GM19324 (cell line): ENCODE measurements at regions not wholly inside any gene's neighbourhood (a gene's known extent, or its start where the extent isn't known, plus 50 kb on each side); places are given as distances from the start of the nearest gene placed in this dataset.
"Not testable (repeated sequence)": the region's sequence is repeated elsewhere in the genome, so short reads cannot be mapped to it uniquely, and the experiment has no call there.

Experiments used
- ATAC-seq: cut with Tn5 transposase; IDR thresholded peaks from one replicate; pipeline ENCODE4 v1.9.1; 2021; ENCODE audit warnings: mild to moderate bottlenecking, moderate library complexity; ENCODE audit not compliant: unreplicated experiment, low FRiP score

DNA sequence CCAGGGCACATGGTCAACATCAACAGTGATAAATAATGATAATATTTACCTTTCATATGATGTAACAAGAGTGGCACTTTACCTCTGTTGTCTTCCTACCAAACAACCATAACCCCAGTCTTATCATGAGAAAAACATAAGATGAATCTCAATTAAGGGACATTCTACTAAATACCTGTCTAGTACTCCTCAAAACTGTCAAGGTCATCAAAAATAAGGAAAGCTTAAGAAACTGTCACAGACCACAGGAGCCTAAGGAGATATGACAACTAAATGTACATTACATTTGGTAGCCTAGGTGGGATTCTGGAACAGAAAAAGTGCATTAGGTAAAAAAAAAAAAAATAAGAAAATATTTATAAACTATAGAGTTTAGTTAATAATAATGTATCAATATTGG lies 118.1 kb downstream of the CCDC34 start:
- ATAC-seq, result no peak

DNA sequence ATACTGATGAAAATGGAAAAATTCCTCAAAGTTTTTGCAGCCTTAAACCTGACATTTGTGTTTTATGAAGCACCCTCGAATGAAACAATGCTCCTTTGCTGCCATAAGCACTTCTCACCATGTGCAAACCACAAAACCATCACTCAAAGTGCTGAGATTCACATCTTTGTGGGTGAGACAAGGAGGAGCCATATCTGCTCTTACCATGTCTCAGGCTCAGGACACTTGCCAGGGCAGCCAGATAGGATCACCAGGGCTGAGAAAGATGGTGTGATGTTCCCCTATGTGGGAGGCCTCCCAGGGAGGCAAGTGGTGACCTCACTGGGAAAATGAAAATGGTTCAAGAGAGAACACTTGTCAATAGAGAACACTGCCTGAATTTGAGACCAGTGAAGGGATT lies 120.4 kb downstream of the CCDC34 start:
- ATAC-seq, result no peak

DNA sequence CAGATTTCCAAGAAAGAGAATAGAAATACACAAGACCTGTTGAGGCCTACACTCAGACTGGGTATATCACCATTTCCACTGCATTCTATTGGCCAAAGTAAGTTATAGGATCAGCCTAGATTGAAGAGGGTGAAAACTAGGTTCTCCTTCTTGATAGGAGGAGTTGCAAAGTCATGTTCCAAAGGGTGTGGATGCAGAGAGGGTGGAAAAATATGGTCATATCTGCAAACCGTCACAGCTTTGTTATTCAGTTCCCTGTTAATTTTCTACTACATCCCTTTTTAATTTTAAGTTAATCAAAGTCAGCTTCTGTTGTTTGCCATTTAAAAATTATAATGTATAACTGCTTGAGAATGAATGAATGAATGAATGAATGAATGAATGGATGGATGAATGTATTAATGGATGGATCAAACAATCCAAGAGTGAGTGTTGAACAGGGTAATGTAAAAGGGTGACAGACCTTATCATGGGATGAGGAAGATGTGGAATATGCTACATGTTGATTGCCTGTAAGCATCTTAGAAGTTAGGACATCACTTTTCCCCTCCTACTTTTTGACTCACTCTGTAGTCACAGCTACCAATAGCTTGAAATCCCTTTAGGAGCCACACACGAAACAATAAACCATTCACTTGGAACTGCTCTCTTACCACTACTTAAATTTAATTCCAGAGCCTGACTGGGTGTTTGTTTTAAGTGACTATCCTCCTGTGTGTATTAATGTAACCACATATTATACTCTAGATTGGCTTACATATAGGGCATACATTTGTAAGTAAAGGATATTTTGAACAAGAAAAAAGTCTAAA lies 121.5 kb downstream of the CCDC34 start:
- no peak for ATAC-seq

DNA sequence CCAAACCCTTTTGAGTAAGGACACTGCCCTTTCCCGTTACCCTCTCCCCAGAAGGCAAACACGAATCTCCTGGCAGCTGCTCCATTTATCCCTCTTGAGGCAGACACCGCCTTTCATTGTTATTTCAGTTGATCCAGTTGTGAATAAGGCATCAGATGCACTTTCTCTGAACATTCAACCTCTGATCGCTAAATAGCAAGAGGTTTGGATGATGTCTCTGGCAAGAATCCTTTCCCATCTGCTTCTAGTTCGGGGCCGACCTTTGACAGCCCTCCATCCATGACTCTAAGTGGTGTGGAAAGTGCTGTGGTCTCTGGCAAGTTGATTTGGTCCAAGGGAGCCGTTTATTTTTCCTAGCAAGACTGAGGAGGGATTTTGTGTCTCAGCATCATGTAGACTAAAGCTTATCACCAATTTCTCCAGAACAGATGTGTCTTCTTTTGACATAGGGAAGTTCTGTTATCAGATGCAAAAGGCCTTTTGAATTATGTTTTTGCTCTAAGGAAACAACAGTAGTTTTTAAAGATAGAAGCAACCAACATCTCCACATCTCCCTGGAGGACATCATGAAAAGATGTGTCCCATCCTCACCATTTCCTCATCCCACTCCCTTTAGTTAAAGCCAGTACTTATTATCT lies 123.6 kb downstream of the CCDC34 start:
- no peak for ATAC-seq

DNA sequence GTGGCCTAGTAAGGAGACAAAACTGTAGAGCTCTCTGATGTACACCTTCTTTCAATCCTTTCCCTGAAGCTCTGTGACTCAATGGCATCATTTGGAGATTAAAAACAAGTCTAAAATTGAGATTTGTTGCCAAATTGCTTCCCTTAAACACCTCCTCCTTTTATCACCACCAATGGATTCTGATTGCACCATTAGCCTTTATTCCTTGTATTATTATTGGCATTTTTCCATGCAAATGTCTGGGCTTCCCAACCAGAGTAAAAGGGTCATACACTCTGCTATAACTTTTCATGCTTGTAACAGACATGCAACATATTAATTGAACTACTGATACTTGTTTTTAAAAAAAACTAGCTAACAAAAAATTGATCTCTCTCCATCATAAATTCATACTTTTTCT lies 124.2 kb downstream of the CCDC34 start:
- no peak for ATAC-seq

DNA sequence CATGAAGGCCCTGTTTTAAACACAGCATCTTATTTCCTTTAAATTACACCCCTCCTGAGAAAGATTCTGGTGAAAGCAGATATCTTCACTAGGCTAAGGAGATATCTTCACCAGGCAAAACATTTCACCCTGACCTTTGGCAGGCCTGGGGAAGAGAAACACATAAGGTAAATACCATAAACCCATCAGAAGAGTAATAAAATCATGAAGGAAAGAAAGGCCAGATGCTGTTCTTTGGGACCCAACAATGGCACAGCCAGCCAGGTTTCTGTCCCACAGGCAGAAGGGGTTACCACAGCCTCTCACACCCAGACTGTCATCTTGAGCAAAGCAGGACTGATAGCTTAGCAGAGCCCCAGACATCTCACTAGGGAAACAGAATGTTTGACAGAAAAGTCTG lies 125.4 kb downstream of the CCDC34 start:
- ATAC-seq, result no peak

DNA sequence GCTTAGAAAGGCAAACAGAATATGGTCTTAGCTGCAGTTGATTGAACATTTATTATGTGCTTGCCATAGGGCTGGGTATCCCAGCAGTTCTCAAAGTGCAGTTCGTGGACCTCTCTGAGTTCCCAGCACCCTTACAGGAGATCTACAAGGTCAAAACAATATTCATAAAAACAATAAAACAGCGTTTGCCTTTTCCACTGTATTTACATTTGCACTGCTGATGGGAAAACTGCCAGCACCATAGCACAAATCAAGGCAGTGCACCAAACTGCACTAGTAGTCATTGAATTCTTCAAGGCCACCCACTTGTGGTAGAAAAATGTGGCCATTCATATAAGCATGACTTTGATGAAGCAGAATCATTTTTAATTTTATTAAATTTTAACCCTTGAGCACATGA lies 128.1 kb downstream of the CCDC34 start:
- no peak for ATAC-seq

DNA sequence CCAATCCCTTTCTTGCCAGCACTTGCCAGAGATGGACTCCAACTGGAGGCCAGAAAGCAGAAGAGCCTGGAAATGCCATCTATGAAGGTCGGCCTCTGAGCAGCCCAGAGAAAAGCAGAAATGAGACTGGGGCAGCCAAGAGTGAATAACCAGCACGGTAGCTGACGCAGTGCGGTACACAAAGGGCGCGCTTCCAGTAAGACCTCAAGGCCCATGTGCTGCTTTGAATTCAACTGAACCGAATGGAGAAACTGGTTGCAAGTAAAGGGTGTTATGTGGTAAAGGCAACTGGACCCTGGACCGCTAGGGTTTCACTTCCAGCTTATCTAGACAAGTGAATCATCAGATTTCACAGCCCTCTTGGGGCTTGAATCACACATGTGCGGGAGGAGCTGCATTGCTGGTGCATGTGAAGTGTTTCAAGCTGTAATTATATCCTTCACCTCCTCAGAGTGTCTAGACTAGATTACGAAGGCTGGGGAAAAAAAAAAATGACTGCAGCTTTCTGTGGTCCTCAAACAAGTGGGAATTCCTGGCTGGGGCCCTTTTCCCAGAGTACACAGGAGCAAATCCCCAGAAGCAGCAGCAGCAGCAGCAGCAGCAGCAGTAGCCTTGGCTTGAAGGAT lies 128.9 kb downstream of the CCDC34 start:
- peak; percentile 79 for ATAC-seq

DNA sequence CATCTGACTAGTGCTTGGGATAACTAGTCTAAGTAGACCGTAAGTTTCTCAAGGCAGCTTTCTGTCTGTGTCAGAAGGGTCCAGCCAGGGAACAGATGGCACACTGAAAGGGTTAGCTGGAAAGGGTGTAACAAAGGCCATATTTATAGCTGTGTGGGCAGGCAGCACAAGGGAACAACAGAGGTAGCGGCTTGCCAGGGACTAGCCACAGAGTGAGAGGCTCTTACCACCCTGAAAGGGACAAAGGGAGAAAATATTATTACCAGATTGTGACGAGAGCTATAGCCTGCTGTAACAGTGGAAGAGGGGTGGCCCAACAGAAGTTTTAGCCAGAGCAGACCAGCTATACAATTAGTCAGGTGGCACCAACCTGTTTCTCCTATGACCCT lies 129.4 kb downstream of the CCDC34 start:
- peak; percentile 17 for ATAC-seq

DNA sequence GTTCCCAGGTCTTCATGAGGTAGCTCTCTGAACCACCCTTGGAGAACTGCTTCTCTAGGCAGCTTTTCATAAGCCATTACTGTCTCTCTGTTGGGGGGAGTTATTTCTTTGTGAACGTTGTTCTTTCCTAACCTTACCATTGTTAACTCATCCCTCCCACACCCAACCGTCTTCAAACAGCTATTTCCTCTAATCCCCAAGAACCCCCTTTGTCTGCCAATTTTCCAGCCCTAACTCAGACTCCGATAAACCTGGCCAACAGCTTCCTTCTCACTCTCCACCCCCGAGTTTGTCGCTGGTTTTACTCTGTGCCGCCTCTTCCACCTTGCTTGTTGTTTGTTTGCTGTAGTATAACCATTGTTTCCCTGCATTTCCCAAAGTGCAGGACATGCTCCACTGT lies 131.5 kb downstream of the CCDC34 start:
- ATAC-seq, result no peak

DNA sequence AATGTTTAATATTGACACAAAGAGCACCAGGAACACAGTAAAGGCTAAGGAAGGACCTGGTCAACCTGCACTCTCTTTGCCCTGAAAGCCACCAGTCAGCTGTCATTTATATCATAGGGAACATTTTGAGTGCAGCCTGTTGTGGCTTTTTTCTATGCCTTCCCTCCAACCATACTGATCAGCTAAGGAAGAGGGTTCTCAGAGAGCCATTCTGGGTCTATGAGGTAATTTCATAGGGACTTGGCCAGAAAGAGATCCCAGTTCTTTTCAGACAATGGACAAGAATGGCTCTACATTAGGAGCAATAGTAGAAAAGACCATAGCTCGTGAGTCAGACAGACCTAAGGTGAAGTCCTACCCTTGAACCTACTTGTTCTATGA lies 132.8 kb downstream of the CCDC34 start:
- ATAC-seq, result no peak

DNA sequence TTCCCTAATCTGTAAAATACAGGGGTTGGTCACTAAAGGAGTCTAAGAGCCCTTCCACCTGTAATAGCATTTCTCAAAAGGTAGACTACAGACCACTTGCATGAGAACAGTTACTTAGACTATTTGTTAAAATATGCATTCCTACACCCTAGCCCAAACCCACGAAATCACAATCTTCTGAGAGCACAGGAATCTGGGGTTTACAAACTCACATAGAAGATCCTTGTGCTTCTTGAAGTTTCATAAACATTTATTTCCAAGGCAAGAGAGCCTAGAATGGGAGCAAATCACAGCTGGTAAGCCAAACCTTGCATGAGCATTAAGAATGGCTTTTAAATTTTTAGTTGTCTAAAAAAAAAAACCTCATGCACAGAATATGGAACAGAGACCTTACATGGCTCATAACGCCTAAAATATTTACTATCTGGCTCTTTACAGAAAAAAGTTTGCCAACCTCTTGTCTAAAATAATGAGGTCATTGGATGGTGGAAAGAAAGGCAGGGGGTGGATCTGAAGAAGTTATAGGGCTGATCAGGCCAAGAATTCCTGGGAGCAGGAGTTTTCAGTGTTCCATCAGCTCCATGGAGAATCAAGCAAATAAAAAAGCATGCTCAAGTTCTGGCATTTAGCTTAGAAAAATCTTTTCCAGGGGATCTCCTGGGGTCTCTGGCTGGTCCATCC lies 133.4 kb downstream of the CCDC34 start:
- no peak for ATAC-seq

DNA sequence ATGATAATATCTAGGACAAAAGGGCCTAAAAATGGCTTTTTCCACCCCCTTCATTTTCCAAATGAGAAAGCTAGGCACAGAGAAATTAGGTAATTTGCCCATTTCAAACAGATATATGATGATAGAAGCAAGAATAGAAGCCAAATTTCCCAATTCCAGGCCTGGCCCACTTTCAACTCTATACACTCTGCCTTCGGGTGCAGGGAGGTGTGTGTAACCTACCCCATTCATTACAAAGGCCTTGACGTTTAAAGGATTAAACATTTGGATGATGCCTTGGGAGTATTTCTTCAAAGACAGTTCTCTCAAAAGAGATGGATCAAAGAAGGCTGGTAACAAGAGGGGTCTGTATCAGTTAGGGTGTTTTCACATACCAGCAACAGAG lies 134.1 kb downstream of the CCDC34 start:
- no peak for ATAC-seq

DNA sequence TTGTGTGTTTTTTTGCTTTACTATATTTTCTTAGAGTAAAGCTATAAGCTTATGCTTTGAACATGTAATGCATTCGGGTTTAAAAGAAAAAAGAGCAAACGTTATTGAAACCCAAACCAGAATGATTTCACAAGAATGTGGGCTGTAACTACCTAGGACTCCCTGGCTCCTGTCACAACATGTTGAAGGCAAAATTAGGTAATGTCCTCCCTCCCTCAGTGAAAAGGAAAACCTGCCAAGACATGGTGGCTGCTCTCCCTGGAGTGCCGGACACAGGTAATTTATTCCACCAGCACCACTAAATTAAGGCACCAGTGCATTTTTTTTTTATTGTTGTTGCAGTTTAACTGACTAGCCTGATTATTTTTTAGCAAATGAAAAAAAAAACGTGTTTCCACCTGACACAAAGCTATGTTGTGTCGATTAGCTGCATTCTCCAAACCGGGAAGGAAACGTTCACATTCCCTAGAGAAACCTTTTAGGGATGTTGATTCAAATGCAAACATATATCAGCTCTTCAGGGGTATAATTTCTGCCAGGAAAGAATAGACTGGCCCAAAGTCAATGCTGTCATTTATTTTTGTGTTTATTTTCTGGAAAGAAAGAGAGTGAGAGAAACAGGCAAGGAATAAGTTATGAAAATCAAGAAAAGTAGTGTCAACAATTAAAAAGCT lies 134.6 kb downstream of the CCDC34 start:
- no peak for ATAC-seq

DNA sequence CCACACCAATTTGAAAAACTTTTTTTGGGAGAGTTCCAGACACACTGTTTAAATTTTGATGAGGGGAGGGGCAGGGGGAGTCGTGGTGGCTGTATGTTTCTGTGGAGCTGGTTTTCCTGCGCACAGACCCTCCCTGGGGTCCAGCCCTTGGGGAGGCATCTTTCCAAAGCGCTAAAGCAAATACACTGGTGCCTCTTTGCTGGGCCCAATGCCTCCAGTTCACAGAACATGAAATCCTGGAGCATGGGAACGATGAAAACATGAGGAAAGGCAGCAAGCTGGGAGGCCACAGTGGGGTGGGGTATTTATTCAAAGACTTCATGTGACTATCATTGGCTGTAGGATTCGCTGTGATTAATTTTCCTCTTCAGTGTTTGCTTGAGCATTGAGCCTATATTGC lies 135.3 kb downstream of the CCDC34 start:
- no peak for ATAC-seq

DNA sequence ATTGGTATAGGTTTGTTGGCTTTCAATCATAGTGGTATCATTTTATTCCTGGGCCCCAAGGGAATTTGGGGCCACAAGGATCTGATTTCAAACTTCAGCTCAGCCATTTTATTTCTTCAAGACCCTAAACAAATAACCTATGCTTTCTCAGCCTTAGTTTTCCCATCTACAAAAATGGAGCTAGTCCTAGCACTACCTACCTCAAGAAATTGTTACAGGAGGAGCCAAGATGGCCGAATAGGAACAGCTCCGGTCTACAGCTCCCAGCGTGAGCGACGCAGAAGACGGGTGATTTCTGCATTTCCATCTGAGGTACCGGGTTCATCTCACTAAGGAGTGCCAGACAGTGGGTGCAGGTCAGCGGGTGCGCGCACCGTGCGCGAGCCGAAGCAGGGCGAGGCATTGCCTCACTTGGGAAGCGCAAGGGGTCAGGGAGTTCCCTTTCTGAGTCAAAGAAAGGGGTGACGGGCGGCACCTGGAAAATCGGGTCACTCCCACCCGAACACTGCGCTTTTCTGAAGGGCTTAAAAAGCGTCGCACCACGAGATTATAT lies 143.5 kb downstream of the CCDC34 start:
- not testable (repeated sequence) for ATAC-seq

DNA sequence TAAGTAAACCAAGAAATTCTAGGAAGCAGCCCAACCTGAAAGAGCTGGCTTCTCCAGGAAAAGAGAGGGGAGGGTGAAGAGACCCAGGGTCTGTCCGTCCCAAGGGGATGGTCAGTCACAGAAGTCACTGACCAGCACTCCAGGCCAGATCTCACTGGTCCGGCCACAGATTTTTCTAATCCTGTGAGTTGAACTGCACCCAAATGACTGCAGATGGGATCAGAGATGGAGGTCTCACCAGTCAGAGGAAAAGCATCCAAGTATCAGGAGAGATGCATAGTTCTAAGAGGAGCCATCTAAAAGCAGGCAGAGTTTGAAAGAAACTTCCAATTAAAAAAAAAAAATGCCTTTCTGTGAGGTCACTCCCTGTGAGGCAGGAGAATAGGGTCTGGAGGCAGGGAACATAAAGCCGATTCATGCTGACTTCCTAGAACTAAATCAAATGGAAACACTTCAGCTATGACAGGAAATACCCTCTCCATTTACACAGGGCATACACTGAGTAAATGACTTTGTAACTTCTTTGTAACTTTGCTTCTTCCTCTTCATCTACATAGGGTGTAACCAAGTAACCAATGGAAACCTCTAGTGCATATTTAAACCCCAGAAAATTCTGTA lies 144.5 kb downstream of the CCDC34 start:
- no peak for ATAC-seq

DNA sequence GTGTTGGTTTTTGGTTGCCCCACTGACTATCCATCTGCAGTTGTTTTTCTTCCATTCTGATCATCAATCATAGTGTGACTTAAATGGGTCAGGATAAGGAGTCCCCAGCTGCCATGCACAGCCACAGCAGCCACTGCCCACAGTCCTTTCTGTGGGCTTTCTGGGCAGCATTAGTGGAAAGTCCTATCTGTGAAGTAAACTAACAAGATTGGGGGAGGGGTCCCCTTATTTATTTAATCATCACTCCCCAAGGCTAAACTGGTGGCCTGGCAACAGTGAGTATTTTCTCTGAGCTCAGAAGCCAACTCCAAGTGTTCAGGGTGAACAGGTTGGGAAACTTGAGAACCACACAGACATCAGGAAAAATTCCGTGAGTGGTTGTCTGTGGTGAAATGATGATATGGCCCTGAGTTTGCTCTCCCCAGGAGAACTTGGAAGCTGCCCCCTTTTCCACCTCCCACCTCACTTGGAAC lies 145.0 kb downstream of the CCDC34 start:
- ATAC-seq, result no peak

DNA sequence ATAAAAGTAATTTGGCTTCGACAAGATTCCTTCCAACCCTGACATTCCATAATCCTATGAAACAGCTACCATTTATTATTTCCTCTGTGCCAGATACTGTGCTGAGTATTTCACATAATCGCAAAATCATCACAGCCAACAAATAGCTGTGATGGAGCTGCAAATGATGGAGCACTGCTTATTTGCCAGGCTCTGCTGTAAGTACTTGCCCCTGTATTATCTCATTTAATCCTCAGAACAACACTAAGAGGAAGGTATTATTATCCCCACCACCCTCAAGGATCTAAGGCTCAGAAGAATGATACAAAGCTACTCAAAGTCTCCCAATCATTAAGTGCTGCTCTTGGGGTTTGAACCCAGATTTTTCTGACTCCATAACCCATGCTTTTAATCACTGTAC lies 145.5 kb downstream of the CCDC34 start:
- no peak for ATAC-seq
